NT2/D1 (cell line): ENCODE measurements at regions not wholly inside any gene's neighbourhood (a gene's known extent, or its start where the extent isn't known, plus 50 kb on each side); places are given as distances from the start of the nearest gene placed in this dataset.

Source experiments
- SUZ12 ChIP-seq: IDR thresholded peaks from 2 replicates; pipeline ENCODE4 v1.6.1; 2011; ENCODE audit not compliant: insufficient read length, insufficient read depth; ENCODE audit errors: extremely low read depth
- YY1 ChIP-seq: IDR thresholded peaks from 2 replicates; pipeline ENCODE4 v1.6.1; 2011; ENCODE audit not compliant: insufficient read length, insufficient read depth
- ZNF274 ChIP-seq: IDR thresholded peaks from 2 replicates; pipeline ENCODE4 v1.6.1; 2011; ENCODE audit warnings: mild to moderate bottlenecking, low read depth, low read length

GRCh38 chr12:17169726-17170471, 563.9 kb upstream of the LMO3 start:
- TF ChIP-seq SUZ12: no peak
- no peak for TF ChIP-seq ZNF274
- no peak for TF ChIP-seq YY1
